Putamen (tissue), 1 donor: ENCODE measurements at regions not wholly inside any gene's neighbourhood (a gene's known extent, or its start where the extent isn't known, plus 50 kb on each side); places are given as distances from the start of the nearest gene placed in this dataset.
"Not testable (repeated sequence)": the region's sequence is repeated elsewhere in the genome, so short reads cannot be mapped to it uniquely, and the experiment has no call there.

ENCODE experiments used
- DNase-seq: peaks from one replicate; pipeline ENCODE4 v3.0.0-alpha.2; 2016; ENCODE audit warnings: low spot score

GRCh38 chr14:30159374-30159773 lies 231.7 kb upstream of the PRKD1 start:
- no peak for DNase-seq

DNA sequence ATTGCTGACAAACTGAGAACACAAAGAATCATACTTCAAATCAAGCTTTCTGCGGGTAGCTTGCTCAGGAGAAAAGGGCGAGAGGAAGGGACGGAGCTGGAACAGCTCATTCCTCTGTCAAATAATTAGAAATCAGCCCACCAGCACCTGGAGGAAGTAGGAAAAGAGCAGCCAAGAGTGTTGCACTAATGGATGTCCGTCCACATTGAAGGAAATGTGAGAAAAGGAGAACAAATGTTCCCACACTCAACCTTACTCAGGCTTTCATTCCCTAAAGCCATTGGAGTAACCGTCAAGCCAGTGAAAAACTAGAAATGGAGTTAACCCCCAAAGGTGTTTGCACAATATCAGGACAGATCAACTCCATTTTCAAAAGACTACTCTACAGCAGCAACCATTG lies 233.0 kb upstream of the PRKD1 start:
- no peak for DNase-seq

DNA sequence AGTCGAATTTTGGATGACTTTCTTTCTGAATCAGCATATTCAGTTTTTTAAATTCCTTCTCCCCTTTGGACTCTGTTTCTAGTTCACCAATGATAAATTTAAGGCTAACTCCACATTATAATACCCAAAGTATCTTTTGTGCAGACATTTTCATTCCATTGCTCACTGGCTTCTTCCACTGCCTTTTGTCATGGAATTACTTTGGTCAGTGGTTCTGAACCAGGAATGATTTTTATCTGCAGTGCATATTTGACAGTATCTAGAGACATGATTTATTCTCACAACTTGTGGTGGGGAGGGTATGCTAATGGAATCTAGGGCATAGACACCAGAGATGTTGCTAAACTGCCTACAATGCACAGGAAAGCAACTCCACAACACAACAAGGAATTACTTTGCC lies 234.4 kb upstream of the PRKD1 start:
- no peak for DNase-seq

DNA sequence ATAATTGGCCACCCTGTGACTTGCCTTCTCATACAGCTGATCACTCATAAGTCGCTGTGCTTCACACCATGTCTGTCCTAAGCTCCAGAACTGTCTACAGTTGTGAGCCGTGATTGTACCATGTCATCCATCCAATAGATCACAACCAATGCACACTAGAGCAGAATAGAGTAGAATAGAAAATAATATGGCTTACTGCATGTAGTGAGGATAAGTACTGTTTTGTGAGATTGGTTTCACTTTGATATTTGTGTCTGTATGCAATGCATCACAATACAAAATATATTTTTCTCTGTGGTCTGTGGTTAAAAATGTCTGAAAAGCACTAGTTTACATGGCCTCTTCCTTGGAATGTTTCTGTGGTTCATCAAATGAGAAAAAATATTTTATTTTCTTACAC lies 237.6 kb upstream of the PRKD1 start:
- no peak for DNase-seq

DNA sequence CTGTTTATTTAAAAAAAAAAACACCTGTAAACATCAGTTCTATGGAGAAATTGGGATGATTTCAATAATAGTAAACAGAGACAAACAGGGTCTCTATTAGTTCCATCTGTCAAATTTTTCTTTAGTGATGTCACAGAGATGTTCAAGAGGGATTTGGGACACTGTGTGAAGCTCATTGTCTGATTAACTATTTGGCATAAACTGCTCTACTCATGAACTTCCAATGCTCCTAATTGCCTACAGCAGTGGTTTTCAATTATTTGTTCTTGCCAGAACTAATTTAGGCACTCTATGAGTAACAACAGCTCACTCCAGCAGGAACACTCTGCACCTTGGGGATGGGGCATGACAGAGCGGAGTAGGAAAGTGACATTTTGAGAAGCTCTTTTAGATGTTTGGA lies 250.1 kb upstream of the PRKD1 start:
- DNase-seq, result no peak

DNA sequence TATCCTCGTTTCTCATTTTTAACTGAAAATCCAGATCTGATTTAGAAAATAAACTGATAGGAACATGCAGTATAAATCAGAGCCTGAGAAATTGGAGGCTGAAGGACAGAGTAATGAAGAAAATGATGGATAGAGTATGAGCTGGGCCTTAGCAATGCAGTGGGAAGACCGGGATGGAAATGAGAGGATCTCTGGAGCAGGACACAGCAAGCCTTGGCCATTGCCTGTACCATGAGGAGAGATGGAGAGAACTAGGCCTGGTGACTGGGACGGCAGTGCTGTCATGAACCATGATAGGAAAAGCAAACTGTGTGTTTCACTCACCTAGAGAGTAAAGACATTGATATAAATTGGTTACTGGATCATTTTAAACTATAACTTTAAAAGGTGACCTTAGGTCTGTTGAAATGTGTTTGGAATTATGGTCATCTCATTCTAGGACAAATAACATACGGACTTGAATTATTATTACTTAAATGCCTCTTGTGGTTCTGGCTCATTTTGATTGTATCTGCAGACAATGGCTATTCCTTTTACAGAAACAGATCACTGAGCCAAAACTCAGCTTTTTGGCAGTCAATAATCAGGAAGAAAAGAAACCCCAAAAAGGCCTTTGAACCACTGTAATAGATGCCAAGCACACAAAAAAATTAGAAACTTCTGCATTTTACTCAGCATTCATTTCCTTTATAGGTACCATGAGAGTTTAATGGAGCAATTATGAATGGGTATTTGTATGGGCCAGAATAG lies 251.9 kb upstream of the PRKD1 start:
- DNase-seq, result no peak

DNA sequence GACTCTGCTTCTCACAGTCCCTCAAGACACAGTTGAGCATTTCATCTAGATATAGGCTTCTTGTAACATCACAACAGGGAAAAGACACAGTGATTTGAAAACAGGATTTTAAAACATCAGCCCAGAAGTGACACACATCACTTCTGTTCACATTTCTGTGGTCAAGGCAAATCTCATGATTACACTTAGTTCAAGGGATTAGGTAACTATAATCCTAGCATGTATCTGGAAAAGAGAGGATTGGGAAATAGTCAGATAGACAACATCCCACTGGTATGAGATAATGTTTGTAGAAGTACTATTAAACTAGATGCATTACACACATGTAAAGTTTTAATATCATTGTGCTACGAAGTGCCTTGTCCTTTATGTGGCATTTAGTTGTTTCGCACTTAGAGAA lies 252.6 kb upstream of the PRKD1 start:
- no peak for DNase-seq

- no peak for DNase-seq
These were observed 258.2 kb upstream of the PRKD1 start for GRCh38 chr14:30185832-30186231.

- peak; percentile 58 for DNase-seq
These were observed 264.1 kb upstream of the PRKD1 start for GRCh38 chr14:30191639-30192279.

DNA sequence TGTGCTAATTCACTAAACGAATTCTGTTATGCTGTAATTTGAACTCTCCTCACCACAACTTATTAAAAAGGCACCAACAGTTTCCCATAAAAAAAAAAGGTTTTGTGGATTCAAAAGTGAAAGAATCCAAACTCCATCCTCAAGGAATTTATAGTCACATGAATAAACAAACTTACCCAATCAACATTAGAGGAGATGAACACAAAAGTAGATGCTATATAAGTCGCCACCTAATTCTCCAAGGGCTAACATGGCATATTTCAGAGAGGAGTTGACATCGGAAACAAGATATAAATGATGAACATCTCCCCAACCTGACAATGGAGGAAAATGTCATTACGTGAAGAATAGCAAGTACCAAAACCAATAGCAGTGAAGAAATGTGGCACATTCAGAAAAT lies 265.5 kb upstream of the PRKD1 start:
- no peak for DNase-seq

GRCh38 chr14:30193845-30194501 lies 266.3 kb upstream of the PRKD1 start:
- DNase-seq, result no peak

DNA sequence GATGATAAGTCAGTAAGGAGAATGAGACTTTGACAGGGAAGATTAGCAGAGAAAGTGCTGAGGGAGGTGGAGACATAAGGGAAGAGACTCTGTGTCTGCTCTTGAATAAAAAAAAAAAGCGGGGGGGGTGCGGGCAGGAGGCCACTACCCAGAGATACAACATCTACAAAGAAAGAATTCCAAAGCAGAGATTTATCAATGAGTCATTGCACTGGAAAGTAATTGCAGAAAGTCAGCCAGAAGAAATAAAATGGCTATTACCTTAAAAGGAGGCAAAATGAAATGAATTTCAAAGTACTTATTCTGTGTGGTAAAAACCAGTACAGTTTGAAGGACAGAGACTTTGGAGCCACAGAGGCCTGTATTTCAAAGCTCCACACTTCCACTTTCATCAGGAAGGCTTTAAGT lies 267.1 kb upstream of the PRKD1 start:
- no peak for DNase-seq

DNA sequence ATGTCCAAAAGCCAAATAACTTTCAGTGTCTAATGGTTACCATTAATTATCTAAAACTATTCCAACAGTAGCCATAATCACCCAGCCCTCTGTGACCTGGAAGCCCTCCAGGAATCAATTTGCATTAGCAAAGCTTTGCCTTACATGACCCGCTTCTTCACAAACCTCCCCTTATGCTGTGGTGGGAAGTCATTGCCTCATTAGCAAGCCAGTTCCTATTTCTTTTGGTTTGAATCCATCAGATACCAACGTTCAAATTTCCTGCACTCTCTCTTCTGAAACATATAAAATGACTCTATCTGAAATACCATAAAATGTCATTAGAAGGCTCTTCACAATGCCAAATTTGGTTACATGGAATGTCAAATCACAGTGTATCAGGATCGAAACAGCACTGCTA lies 268.3 kb upstream of the PRKD1 start:
- no peak for DNase-seq

DNA sequence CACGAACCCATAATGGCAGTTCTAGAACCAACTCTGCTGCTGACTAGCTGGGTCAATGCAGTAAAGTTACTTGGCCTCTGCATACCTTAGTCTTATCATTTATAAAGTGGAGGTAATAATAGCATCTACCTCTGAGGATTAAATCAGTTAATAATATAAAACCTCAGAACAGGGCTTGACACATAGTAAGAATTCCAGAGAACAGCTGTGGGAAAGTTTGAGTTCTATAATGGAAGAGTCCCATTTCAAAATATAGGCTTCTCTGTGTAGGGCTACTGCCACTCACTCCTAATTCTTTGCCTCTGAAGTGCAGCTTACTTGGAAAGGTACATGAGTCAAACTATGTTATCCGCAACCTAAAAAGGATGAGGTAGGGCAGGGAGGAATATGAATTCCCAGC lies 269.2 kb upstream of the PRKD1 start:
- DNase-seq, result no peak

DNA sequence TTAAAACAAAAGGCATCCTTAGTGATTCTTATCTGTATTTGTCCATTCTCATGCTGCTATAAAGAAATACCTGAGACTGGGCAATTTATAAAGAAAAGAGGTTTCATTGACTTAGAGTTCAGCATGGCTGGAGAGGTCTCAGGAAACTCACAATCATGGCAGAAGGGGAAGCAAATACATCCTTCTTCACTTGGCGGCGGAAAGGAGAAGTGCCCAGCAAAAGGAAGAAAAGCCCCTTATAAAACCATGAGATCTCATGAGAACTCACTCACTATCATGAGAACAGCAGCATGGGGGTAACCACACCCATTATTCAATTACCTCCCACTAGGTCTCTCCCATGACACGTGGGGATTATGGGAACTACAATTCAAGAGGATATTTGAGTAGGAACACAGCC lies 271.1 kb upstream of the PRKD1 start:
- not testable (repeated sequence) for DNase-seq

GRCh38 chr14:30204431-30204980 lies 276.9 kb upstream of the PRKD1 start:
- no peak for DNase-seq

- no peak for DNase-seq
These were observed 281.5 kb upstream of the PRKD1 start for GRCh38 chr14:30209136-30209535.

GRCh38 chr14:30210630-30211029 lies 283.0 kb upstream of the PRKD1 start:
- no peak for DNase-seq

DNA sequence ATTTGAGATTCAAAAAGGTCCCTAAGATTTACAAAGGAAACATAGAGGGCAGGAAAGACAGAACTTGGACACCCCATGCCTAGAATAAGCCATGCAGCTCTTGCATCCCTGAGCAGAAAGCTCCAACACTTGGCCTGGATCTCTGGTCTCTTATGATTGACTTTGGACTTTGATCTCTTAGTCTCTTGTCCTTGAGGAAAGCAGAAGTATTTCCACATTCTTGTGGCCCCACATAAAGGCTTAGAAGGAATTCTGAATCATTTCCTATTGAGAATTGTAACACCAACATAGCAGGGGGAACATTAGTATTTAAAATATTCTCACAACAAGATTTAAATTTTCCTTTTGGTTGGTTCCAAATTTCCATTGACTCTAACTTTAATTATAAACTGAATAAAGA lies 283.7 kb upstream of the PRKD1 start:
- no peak for DNase-seq

GRCh38 chr14:30214014-30214413 lies 286.4 kb upstream of the PRKD1 start:
- no peak for DNase-seq

- DNase-seq, result peak; percentile 68
These were observed 286.9 kb upstream of the PRKD1 start for GRCh38 chr14:30214461-30215090.

DNA sequence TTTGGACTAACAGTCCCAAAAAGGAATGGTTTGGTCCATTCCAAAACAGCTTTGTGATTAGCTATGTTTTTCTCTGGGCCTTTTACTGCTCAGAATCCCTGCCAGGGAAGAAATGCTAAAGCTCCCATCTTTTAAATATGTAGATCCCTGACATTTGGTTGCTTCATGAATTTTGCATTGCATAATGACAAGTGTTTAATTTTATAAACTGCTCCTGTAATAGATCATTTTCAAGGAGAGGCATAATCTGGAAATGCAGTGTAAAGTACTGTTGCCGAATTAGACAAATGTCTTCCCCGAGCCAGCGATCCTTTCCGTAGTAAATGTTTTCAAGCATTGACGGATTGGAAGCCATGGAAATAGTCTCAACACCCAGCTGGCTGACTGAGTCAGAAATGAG lies 291.3 kb upstream of the PRKD1 start:
- no peak for DNase-seq

- DNase-seq, result no peak
These were observed 293.9 kb upstream of the PRKD1 start for GRCh38 chr14:30221546-30221945.
